Dedifferentiated amniotic fluid mesenchymal stem cell (primary cell): ENCODE measurements at regions not wholly inside any gene's neighbourhood (a gene's known extent, or its start where the extent isn't known, plus 50 kb on each side); places are given as distances from the start of the nearest gene placed in this dataset.

Source experiments
- DNase-seq: peaks from one replicate; pipeline ENCODE4 v3.0.0-alpha.2; 2016; ENCODE audit errors: extremely low spot score

DNA sequence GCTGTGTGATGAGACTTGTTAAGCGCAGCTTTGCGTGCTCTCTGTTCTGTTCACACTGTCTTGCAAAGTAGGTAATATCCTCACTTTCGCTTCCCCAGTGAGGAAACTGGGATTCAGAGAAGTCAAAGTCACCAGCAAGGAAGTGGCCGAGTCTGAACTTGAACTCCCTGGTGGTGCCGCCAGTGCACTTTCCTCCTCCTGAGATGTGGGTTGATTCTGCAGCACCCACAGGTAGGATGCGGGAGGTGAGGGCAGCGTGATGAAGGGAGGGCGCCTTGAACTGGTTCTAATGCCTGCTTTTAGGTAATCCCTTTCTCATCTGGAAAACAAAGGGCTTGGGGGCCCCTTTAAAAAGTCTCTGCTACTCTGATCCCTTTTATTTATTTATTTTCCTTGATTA lies 54.9 kb upstream of the IGF1 start:
- DNase-seq: no peak

DNA sequence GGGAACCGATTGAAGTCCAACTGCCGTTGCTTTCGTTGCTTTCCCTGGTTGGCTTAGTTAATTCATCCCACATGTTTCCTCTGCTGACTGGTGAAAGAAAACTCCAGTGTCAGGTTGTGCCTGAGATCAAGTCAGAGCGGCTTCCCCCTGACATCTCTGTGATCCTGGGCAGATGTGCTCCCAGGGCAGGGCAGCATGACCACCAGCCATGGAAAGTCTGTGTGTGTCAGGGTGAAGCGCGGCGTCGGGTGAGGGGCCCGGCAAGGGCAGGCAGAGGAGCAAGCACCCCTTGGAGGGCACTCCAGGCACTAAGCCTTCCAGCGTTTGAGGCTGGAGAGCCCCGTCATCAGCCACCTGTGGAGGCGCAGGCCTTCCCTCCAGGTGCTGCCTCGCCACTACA lies 54.5 kb upstream of the IGF1 start:
- no peak for DNase-seq

DNA sequence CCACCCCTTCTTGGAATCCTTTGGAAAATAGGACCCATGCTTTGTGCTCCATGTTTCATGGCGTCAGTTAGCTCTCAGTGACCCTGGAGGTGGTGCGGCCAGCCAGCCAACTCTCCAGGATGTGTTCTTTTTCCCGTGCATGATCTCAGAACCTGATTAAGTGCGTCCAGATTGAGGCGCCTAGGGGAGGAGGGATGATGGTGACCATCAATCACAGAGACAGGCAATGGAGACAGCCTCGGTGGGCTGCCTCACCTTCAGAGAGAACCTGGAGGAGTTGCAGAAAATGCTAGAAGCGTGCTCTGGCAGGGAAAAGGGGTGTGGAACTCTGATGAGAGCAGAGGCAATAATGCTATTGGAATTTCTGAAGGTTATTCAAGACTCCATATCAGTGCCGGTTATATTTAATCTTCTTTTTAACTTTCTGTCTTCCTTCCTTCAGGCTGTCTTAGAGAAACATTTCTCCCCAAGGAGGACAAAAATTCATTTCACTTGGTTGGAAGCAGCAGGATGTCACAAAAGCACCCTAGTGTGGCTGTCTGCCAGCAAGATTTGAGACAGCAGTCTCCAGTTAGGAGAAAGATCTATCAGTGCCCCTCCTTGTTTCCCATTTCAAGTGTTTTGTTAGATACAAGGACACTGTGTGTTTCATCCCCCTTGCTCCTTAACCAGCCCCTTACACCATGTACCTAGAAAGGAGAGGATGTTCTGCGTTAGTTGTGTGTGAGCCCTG lies 53.3 kb upstream of the IGF1 start:
- DNase-seq: no peak
